Activated T-cell treated with anti-CD3 and anti-CD28 coated beads, Interleukin-2, amount 50 U/mL, for 24 hours (primary cell): ENCODE measurements at regions not wholly inside any gene's neighbourhood (a gene's known extent, or its start where the extent isn't known, plus 50 kb on each side); places are given as distances from the start of the nearest gene placed in this dataset.

Source experiments
- DNase-seq: peaks from one replicate; pipeline ENCODE4 v3.0.0-alpha.2; 2020
- H3K27ac Mint-ChIP-seq: 2 replicates; pipeline ENCODE4 v1.8.0; 2020; ENCODE audit warnings: mild to moderate bottlenecking, mixed read lengths
- H3K27me3 Mint-ChIP-seq: 2 replicates; pipeline ENCODE4 v1.8.0; 2020; ENCODE audit warnings: mixed read lengths
- H3K36me3 Mint-ChIP-seq: 2 replicates; pipeline ENCODE4 v1.8.0; 2020; ENCODE audit warnings: low read depth, mixed read lengths
- H3K4me1 Mint-ChIP-seq: 2 replicates; pipeline ENCODE4 v1.8.0; 2020; ENCODE audit warnings: low read depth, mixed read lengths
- H3K4me3 Mint-ChIP-seq: 2 replicates; pipeline ENCODE4 v1.8.0; 2020; ENCODE audit warnings: mild to moderate bottlenecking, moderate library complexity, mixed read lengths
- H3K9me3 Mint-ChIP-seq: 2 replicates; pipeline ENCODE4 v1.8.0; 2020; ENCODE audit warnings: mixed read lengths

DNA sequence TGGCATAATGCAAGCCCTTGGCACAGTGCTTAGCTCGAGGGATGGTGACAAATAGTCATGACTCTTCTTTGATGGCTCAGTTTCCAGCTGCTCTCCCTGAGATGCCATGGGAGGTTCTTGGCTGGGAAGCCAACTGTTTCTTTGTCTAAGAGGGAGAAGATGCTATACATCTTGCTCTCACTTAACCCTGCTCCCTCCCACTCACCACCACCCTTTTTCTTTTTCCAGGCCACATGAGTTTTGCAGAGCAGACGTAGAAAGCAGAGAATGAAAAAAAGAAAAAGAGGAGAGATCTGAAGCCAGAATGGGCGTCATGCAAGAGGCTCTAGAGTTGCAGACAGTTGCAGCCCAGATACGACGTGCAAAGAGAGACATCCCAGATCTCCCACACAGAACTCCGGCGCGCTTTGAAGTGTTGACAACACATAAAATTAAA lies 160.5 kb downstream of the FGF18 start:
- Mint-ChIP-seq H3K4me3 (no peak overlapping the region), H3K36me3 (no peaks in the 10 kb centered on the region), H3K4me1 (no peaks in the 10 kb centered on the region), H3K27me3 (peaks cover 28% of the 10 kb centered on the region), H3K9me3 (peaks cover 4% of the 10 kb centered on the region), H3K27ac (no peak overlapping the region)
- DNase-seq = no peak

- no peak for DNase-seq
Measured at GRCh38 chr5:171580502-171581265, 161.2 kb downstream of the FGF18 start.

GRCh38 chr5:171581781-171582180 lies 162.3 kb downstream of the FGF18 start:
- no peak for DNase-seq
- no peaks in the 10 kb centered on the region for H3K4me1 Mint-ChIP-seq
- H3K4me3 Mint-ChIP-seq = no peak overlapping the region
- no peaks in the 10 kb centered on the region for H3K36me3 Mint-ChIP-seq
- H3K27me3 Mint-ChIP-seq = peaks cover 28% of the 10 kb centered on the region
- H3K27ac Mint-ChIP-seq = no peak overlapping the region
- no peaks in the 10 kb centered on the region for H3K9me3 Mint-ChIP-seq

More at GRCh38 chr5:171580502-171581265, 161.2 kb downstream of the FGF18 start:
- Mint-ChIP-seq H3K27me3 (peaks cover 32% of the 10 kb centered on the region), H3K36me3 (no peaks in the 10 kb centered on the region), H3K4me1 (no peaks in the 10 kb centered on the region), H3K4me3 (no peak overlapping the region), H3K27ac (no peak overlapping the region), H3K9me3 (peaks cover 4% of the 10 kb centered on the region)

- no peak for DNase-seq
- Mint-ChIP-seq H3K4me3 (no peak overlapping the region), H3K9me3 (no peaks in the 10 kb centered on the region), H3K4me1 (no peaks in the 10 kb centered on the region), H3K27ac (no peak overlapping the region), H3K36me3 (no peaks in the 10 kb centered on the region), H3K27me3 (peaks cover 36% of the 10 kb centered on the region)
Measured at GRCh38 chr5:171582849-171583248, 163.4 kb downstream of the FGF18 start.

DNA sequence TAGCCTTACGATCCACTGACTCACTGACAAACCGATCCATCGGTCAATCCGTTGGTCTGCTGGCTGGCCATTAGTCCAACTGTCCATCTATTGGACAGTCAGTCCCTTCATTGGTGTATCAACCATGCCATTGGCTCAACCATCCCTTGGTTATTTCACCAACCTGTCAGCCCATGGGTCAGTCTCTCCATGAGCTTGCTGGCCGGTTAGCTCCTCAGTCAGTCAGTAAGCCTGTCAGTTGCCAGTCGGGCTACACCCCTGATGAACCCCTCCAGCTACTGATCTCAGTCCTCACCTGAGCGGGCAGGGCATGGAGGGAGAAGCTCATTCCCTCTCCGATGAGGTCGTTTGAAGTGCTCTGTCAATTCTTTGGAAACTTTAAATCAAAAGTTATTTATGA lies 166.5 kb downstream of the FGF18 start:
- Mint-ChIP-seq H3K4me1 (no peaks in the 10 kb centered on the region), H3K36me3 (no peaks in the 10 kb centered on the region), H3K27ac (no peak overlapping the region), H3K9me3 (no peaks in the 10 kb centered on the region), H3K27me3 (peaks cover 25% of the 10 kb centered on the region), H3K4me3 (no peak overlapping the region)
- DNase-seq = no peak

- H3K27me3 Mint-ChIP-seq = peaks cover 25% of the 10 kb centered on the region
- H3K36me3 Mint-ChIP-seq = no peaks in the 10 kb centered on the region
- no peaks in the 10 kb centered on the region for H3K4me1 Mint-ChIP-seq
- no peak overlapping the region for H3K27ac Mint-ChIP-seq
- no peak for DNase-seq
- H3K4me3 Mint-ChIP-seq = no peak overlapping the region
- no peaks in the 10 kb centered on the region for H3K9me3 Mint-ChIP-seq
Measured at GRCh38 chr5:171586436-171586835, 167.0 kb downstream of the FGF18 start.

GRCh38 chr5:171588046-171588445 lies 168.6 kb downstream of the FGF18 start:
- DNase-seq = no peak
- Mint-ChIP-seq H3K4me1 (no peaks in the 10 kb centered on the region), H3K27ac (no peak overlapping the region), H3K4me3 (no peak overlapping the region), H3K36me3 (no peaks in the 10 kb centered on the region), H3K27me3 (peaks cover 30% of the 10 kb centered on the region), H3K9me3 (no peaks in the 10 kb centered on the region)

GRCh38 chr5:171588790-171589189 lies 169.3 kb downstream of the FGF18 start:
- DNase-seq = no peak
- Mint-ChIP-seq H3K27ac (no peak overlapping the region), H3K4me1 (no peaks in the 10 kb centered on the region), H3K36me3 (no peaks in the 10 kb centered on the region), H3K9me3 (no peaks in the 10 kb centered on the region), H3K4me3 (no peak overlapping the region), H3K27me3 (peaks cover 34% of the 10 kb centered on the region)

- Mint-ChIP-seq H3K9me3 (no peaks in the 10 kb centered on the region), H3K27ac (no peak overlapping the region), H3K4me1 (no peaks in the 10 kb centered on the region), H3K4me3 (no peak overlapping the region), H3K36me3 (no peaks in the 10 kb centered on the region), H3K27me3 (peaks cover 34% of the 10 kb centered on the region)
- DNase-seq = no peak
Measured at GRCh38 chr5:171589461-171589860, 170.0 kb downstream of the FGF18 start.

- no peak overlapping the region for H3K27ac Mint-ChIP-seq
- H3K4me3 Mint-ChIP-seq = no peak overlapping the region
- no peaks in the 10 kb centered on the region for H3K36me3 Mint-ChIP-seq
- peaks cover 33% of the 10 kb centered on the region for H3K27me3 Mint-ChIP-seq
- H3K4me1 Mint-ChIP-seq = peaks cover 5% of the 10 kb centered on the region
- no peaks in the 10 kb centered on the region for H3K9me3 Mint-ChIP-seq
- DNase-seq = no peak
Measured at GRCh38 chr5:171592076-171592475, 172.6 kb downstream of the FGF18 start.

DNA sequence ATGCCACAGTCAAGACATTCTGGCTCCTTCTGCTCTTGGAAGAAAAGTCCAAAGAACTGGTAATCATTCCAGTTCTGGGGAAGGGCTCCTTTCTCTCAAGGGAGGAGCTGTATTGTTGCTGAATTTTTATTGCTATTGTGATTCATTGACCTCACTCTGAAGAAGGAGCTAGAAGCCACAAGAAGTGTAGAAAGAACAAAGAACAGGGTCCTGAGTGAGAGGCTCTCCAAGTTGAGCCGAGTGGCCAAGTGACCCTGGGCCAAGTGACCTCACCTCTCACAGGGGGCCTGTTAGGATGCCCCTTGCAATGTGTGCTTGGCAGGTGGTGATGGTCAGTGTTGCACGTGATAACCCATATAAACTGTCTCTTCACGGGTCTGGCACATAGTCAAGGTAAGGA lies 173.3 kb downstream of the FGF18 start:
- H3K4me3 Mint-ChIP-seq = no peak overlapping the region
- H3K9me3 Mint-ChIP-seq = no peaks in the 10 kb centered on the region
- H3K27me3 Mint-ChIP-seq = peaks cover 33% of the 10 kb centered on the region
- DNase-seq = no peak
- H3K4me1 Mint-ChIP-seq = peaks cover 5% of the 10 kb centered on the region
- no peaks in the 10 kb centered on the region for H3K36me3 Mint-ChIP-seq
- no peak overlapping the region for H3K27ac Mint-ChIP-seq

GRCh38 chr5:171593401-171593800 lies 174.0 kb downstream of the FGF18 start:
- Mint-ChIP-seq H3K4me1 (peaks cover 5% of the 10 kb centered on the region), H3K36me3 (no peaks in the 10 kb centered on the region), H3K9me3 (no peaks in the 10 kb centered on the region), H3K4me3 (no peak overlapping the region), H3K27ac (no peak overlapping the region), H3K27me3 (peaks cover 34% of the 10 kb centered on the region)
- DNase-seq = no peak

- peaks cover 33% of the 10 kb centered on the region for H3K27me3 Mint-ChIP-seq
- H3K36me3 Mint-ChIP-seq = no peaks in the 10 kb centered on the region
- no peak overlapping the region for H3K4me3 Mint-ChIP-seq
- no peak overlapping the region for H3K27ac Mint-ChIP-seq
- peaks cover 5% of the 10 kb centered on the region for H3K4me1 Mint-ChIP-seq
- H3K9me3 Mint-ChIP-seq = no peaks in the 10 kb centered on the region
- DNase-seq = no peak
Measured at GRCh38 chr5:171593976-171594375, 174.5 kb downstream of the FGF18 start.

- Mint-ChIP-seq H3K4me3 (no peak overlapping the region), H3K27ac (no peak overlapping the region), H3K27me3 (peaks cover 36% of the 10 kb centered on the region), H3K4me1 (peaks cover 6% of the 10 kb centered on the region), H3K36me3 (no peaks in the 10 kb centered on the region), H3K9me3 (no peaks in the 10 kb centered on the region)
- no peak for DNase-seq
Measured at GRCh38 chr5:171595401-171595800, 176.0 kb downstream of the FGF18 start.

DNA sequence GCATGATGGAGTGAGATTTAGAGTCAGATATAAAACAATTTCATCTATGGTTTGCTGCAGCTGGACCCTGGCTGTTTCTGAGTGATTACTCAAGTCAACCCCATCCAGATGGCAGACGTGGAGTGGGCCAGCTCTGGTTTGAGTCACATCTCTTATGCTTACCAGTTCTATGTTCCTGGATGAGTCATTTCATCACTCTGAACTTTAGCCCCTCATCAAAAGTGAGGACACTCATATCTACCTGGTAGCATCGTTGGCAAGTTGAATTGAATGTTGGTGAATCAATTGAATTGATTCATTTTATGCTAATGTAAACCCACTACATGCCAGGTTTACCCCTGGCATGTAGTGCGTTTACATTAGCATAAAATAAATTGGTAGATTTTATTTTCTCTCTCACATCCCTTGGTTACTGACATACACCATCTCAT lies 176.4 kb downstream of the FGF18 start:
- H3K9me3 Mint-ChIP-seq = no peaks in the 10 kb centered on the region
- peaks cover 11% of the 10 kb centered on the region for H3K4me1 Mint-ChIP-seq
- H3K4me3 Mint-ChIP-seq = no peak overlapping the region
- H3K27ac Mint-ChIP-seq = no peak overlapping the region
- DNase-seq = no peak
- H3K27me3 Mint-ChIP-seq = peaks cover 40% of the 10 kb centered on the region
- no peaks in the 10 kb centered on the region for H3K36me3 Mint-ChIP-seq
